ENCODE measurements at regions not wholly inside any gene's neighbourhood (a gene's known extent, or its start where the extent isn't known, plus 50 kb on each side); places are given as distances from the start of the nearest gene placed in this dataset.

- Histone ChIP-seq H3F3A (ENCODE audit: insufficient read depth, low read length) (no peaks in the 10 kb centered on the region), H3K79me2 (ENCODE audit: low read length) (no peaks in the 10 kb centered on the region), H2AFZ (ENCODE audit: low read length) (no peak overlapping the region), H3K4me2 (ENCODE audit: low read depth, low read length) (no peak overlapping the region), H4K20me1 (ENCODE audit: insufficient read depth, low read length) (no peaks in the 10 kb centered on the region), H3K4me3 (ENCODE audit: low read length) (no peak overlapping the region), H3K36me3 (replicated peaks; ENCODE audit: insufficient read depth, low read length) (no peaks in the 10 kb centered on the region), H3K9me2 (replicated peaks; ENCODE audit: insufficient read depth, low read length) (no peaks in the 10 kb centered on the region), H3K9me3 (replicated peaks; ENCODE audit: insufficient read depth, low read length) (no peaks in the 10 kb centered on the region), H3K27me3 (replicated peaks; ENCODE audit: insufficient read depth, low read length) (no peaks in the 10 kb centered on the region), H3K4me1 (ENCODE audit: low read length) (no peaks in the 10 kb centered on the region), H3K9ac (ENCODE audit: low read length) (no peak overlapping the region), H3K27ac (ENCODE audit: low read length) (no peak overlapping the region)
- DNase-seq = no peak
- no peak for TF ChIP-seq EZH2 (optimal IDR thresholded peaks at IDR 0.05; ENCODE audit: low read depth, low read length)
Measured at GRCh38 chr10:106082865-106083264, 1081.6 kb downstream of the SORCS1 start.

GRCh38 chr10:106078895-106079576 is 1085.5 kb downstream of the SORCS1 start:
- no peak overlapping the region for H3K4me2 ChIP-seq (ENCODE audit: low read depth, low read length)
- no peaks in the 10 kb centered on the region for H3K27me3 ChIP-seq (replicated peaks; ENCODE audit: insufficient read depth, low read length)
- TF ChIP-seq, protein P1, sequence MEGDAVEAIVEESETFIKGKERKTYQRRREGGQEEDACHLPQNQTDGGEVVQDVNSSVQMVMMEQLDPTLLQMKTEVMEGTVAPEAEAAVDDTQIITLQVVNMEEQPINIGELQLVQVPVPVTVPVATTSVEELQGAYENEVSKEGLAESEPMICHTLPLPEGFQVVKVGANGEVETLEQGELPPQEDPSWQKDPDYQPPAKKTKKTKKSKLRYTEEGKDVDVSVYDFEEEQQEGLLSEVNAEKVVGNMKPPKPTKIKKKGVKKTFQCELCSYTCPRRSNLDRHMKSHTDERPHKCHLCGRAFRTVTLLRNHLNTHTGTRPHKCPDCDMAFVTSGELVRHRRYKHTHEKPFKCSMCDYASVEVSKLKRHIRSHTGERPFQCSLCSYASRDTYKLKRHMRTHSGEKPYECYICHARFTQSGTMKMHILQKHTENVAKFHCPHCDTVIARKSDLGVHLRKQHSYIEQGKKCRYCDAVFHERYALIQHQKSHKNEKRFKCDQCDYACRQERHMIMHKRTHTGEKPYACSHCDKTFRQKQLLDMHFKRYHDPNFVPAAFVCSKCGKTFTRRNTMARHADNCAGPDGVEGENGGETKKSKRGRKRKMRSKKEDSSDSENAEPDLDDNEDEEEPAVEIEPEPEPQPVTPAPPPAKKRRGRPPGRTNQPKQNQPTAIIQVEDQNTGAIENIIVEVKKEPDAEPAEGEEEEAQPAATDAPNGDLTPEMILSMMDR (IDR thresholded peaks at IDR 0.05; ENCODE audit: low read length) = no peak
- TF ChIP-seq EZH2 (optimal IDR thresholded peaks at IDR 0.05; ENCODE audit: low read depth, low read length) = no peak
- TF ChIP-seq EZH2phosphoT487 (IDR thresholded peaks at IDR 0.05; ENCODE audit: low read length) = no peak

DNA sequence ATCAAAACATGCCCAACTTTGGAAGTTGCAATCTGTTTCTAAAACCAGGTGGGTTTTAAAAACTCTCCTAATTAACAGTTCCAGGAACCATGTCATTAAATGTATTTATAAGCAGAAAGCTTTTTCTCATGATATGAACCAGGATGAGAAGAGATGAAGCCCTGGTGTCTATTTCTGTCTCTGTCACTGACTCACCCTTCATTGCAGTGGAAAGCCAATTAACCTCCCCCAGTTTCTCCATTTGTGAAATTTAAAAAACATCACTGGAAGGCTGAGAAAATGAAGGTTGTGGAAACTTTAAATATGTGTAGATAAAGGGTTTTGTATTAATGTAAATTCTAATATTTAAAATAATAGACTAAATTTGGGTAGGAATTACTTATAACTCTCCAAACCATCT is 1088.0 kb downstream of the SORCS1 start:
- no peaks in the 10 kb centered on the region for H3K4me1 ChIP-seq (ENCODE audit: low read length)
- H3K27me3 ChIP-seq (replicated peaks; ENCODE audit: insufficient read depth, low read length) = no peaks in the 10 kb centered on the region
- no peaks in the 10 kb centered on the region for H3F3A ChIP-seq (ENCODE audit: insufficient read depth, low read length)
- no peak for TF ChIP-seq EZH2 (optimal IDR thresholded peaks at IDR 0.05; ENCODE audit: low read depth, low read length)
- TF ChIP-seq, protein P1 (IDR thresholded peaks at IDR 0.05; ENCODE audit: low read length) = no peak
- no peak for TF ChIP-seq EZH2phosphoT487 (IDR thresholded peaks at IDR 0.05; ENCODE audit: low read length)
- H3K9ac ChIP-seq (ENCODE audit: low read length) = no peak overlapping the region
- no peak overlapping the region for H2AFZ ChIP-seq (ENCODE audit: low read length)
- H3K36me3 ChIP-seq (replicated peaks; ENCODE audit: insufficient read depth, low read length) = no peaks in the 10 kb centered on the region
- no peak overlapping the region for H3K27ac ChIP-seq (ENCODE audit: low read length)
- no peak overlapping the region for H3K4me3 ChIP-seq (ENCODE audit: low read length)
- no peaks in the 10 kb centered on the region for H3K9me2 ChIP-seq (replicated peaks; ENCODE audit: insufficient read depth, low read length)
- H3K4me2 ChIP-seq (ENCODE audit: low read depth, low read length) = no peak overlapping the region
- no peak for DNase-seq
- H3K79me2 ChIP-seq (ENCODE audit: low read length) = no peaks in the 10 kb centered on the region
- H3K9me3 ChIP-seq (replicated peaks; ENCODE audit: insufficient read depth, low read length) = no peaks in the 10 kb centered on the region
- H4K20me1 ChIP-seq (ENCODE audit: insufficient read depth, low read length) = no peaks in the 10 kb centered on the region

More at GRCh38 chr10:106078895-106079576, 1085.5 kb downstream of the SORCS1 start:
- no peaks in the 10 kb centered on the region for H3K9me2 ChIP-seq (replicated peaks; ENCODE audit: insufficient read depth, low read length)
- no peaks in the 10 kb centered on the region for H4K20me1 ChIP-seq (ENCODE audit: insufficient read depth, low read length)
- no peak overlapping the region for H3K27ac ChIP-seq (ENCODE audit: low read length)
- H2AFZ ChIP-seq (ENCODE audit: low read length) = no peak overlapping the region
- DNase-seq = no peak
- H3K4me3 ChIP-seq (ENCODE audit: low read length) = no peak overlapping the region
- H3K4me1 ChIP-seq (ENCODE audit: low read length) = no peaks in the 10 kb centered on the region
- H3K79me2 ChIP-seq (ENCODE audit: low read length) = no peaks in the 10 kb centered on the region
- no peaks in the 10 kb centered on the region for H3K36me3 ChIP-seq (replicated peaks; ENCODE audit: insufficient read depth, low read length)
- H3F3A ChIP-seq (ENCODE audit: insufficient read depth, low read length) = no peaks in the 10 kb centered on the region
- H3K9ac ChIP-seq (ENCODE audit: low read length) = no peak overlapping the region
- H3K9me3 ChIP-seq (replicated peaks; ENCODE audit: insufficient read depth, low read length) = no peaks in the 10 kb centered on the region

DNA sequence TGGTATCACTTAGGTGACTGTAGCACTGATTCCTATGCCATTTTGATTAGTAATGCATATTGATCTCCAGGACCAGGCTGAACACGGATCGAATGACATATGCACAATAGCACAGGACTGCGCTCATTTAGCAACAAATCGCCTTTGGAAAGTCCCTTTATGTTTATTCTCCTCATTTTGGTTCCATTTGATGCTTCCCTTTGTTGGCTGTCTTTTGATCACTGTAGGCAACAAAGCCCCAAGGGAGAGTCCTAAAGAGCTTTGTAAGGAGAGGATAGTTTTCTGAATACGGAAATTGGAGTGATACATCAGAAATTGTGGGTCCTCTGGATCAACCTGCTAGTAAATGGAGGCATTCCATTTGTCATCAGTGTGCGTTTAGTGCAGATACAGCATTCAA is 1111.4 kb downstream of the SORCS1 start:
- no peak for DNase-seq
- Histone ChIP-seq H3K4me2 (ENCODE audit: low read depth, low read length) (no peak overlapping the region), H3K9me3 (replicated peaks; ENCODE audit: insufficient read depth, low read length) (no peaks in the 10 kb centered on the region), H3K27me3 (replicated peaks; ENCODE audit: insufficient read depth, low read length) (no peaks in the 10 kb centered on the region), H3F3A (ENCODE audit: insufficient read depth, low read length) (no peaks in the 10 kb centered on the region), H3K4me3 (ENCODE audit: low read length) (no peak overlapping the region), H3K27ac (ENCODE audit: low read length) (no peak overlapping the region), H3K9ac (ENCODE audit: low read length) (no peak overlapping the region), H4K20me1 (ENCODE audit: insufficient read depth, low read length) (no peaks in the 10 kb centered on the region), H2AFZ (ENCODE audit: low read length) (no peak overlapping the region), H3K36me3 (replicated peaks; ENCODE audit: insufficient read depth, low read length) (no peaks in the 10 kb centered on the region), H3K9me2 (replicated peaks; ENCODE audit: insufficient read depth, low read length) (no peaks in the 10 kb centered on the region), H3K79me2 (ENCODE audit: low read length) (no peaks in the 10 kb centered on the region), H3K4me1 (ENCODE audit: low read length) (no peaks in the 10 kb centered on the region)
- TF ChIP-seq EZH2 (optimal IDR thresholded peaks at IDR 0.05; ENCODE audit: low read depth, low read length) (no peak), EZH2phosphoT487 (IDR thresholded peaks at IDR 0.05; ENCODE audit: low read length) (no peak)
- TF ChIP-seq, protein P1 (IDR thresholded peaks at IDR 0.05; ENCODE audit: low read length) = no peak

Measured in MM.1S (cell line).